Lower lobe of right lung (tissue), 2 donors: ENCODE measurements at regions not wholly inside any gene's neighbourhood (a gene's known extent, or its start where the extent isn't known, plus 50 kb on each side); places are given as distances from the start of the nearest gene placed in this dataset.

Source experiments
- ATAC-seq, 2 donors: fragments of 200-7000 bp; cut with Tn5 transposase; one replicate each; pipeline ENCODE4 v1.9.1; 2020 to 2022; ENCODE audit warnings: mild to moderate bottlenecking in 2 of 2, moderate library complexity in 2 of 2
- DNase-seq: peaks from one replicate; pipeline ENCODE4 v3.0.0-alpha.2; 2020
- H3K27ac ChIP-seq: fragments of 200-600 bp; one replicate; pipeline ENCODE4 v1.8.0; 2022
- H3K27me3 ChIP-seq: fragments of 200-600 bp; one replicate; pipeline ENCODE4 v1.8.0; 2022; ENCODE audit warnings: low read depth
- H3K36me3 ChIP-seq: fragments of 200-600 bp; one replicate; pipeline ENCODE4 v1.8.0; 2022; ENCODE audit warnings: mild to moderate bottlenecking
- H3K4me1 ChIP-seq: fragments of 200-600 bp; one replicate; pipeline ENCODE4 v1.8.0; 2022
- H3K4me3 ChIP-seq: fragments of 200-600 bp; one replicate; pipeline ENCODE4 v1.8.0; 2022; ENCODE audit warnings: mild to moderate bottlenecking
- H3K9me3 ChIP-seq: fragments of 200-600 bp; one replicate; pipeline ENCODE4 v1.8.0; 2022
- intact Hi-C: fragments of 100-400 bp; cut with DNase I; formaldehyde crosslinking; loops from one replicate; pipeline ENCODE4 v1.11.0; 2022
- TF ChIP-seq, protein P1 (sequence below): fragments of 200-600 bp; IDR thresholded peaks from one replicate; pipeline ENCODE4 v1.8.0; 2022; ENCODE audit warnings: antibody characterized with exemption, mild to moderate bottlenecking
- donor health status: DM: no; HTN: yes; CAD: no; lungs with severe emphysema.

DNA sequence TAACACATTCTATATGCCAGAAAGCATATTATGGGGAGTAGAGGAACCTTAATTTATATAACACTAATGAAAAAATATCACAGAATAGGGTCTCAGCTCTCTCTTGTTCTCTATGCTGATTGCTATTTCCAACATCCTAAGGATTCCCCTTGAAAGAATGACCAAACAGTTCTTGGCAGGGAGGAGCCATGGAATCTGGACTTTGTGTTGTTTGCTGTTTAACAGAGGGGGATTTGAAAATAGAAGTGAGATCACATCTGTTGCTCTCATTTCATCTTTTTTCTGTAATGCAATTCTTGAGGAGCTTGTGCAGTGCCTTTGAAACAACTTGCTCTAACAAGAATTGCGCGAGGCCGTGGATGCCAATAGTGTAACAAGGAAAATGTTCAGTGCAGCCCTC is 755.3 kb downstream of the TLE1 start:
- Histone ChIP-seq H3K27me3 (no peaks in the 10 kb centered on the region), H3K4me3 (no peak overlapping the region), H3K4me1 (no peaks in the 10 kb centered on the region), H3K27ac (no peak overlapping the region), H3K9me3 (no peaks in the 10 kb centered on the region), H3K36me3 (no peaks in the 10 kb centered on the region)
- intact Hi-C loops: no loop called here
- TF ChIP-seq, protein P1, sequence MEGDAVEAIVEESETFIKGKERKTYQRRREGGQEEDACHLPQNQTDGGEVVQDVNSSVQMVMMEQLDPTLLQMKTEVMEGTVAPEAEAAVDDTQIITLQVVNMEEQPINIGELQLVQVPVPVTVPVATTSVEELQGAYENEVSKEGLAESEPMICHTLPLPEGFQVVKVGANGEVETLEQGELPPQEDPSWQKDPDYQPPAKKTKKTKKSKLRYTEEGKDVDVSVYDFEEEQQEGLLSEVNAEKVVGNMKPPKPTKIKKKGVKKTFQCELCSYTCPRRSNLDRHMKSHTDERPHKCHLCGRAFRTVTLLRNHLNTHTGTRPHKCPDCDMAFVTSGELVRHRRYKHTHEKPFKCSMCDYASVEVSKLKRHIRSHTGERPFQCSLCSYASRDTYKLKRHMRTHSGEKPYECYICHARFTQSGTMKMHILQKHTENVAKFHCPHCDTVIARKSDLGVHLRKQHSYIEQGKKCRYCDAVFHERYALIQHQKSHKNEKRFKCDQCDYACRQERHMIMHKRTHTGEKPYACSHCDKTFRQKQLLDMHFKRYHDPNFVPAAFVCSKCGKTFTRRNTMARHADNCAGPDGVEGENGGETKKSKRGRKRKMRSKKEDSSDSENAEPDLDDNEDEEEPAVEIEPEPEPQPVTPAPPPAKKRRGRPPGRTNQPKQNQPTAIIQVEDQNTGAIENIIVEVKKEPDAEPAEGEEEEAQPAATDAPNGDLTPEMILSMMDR: no peak
- no peak for DNase-seq
- ATAC-seq: no peak

DNA sequence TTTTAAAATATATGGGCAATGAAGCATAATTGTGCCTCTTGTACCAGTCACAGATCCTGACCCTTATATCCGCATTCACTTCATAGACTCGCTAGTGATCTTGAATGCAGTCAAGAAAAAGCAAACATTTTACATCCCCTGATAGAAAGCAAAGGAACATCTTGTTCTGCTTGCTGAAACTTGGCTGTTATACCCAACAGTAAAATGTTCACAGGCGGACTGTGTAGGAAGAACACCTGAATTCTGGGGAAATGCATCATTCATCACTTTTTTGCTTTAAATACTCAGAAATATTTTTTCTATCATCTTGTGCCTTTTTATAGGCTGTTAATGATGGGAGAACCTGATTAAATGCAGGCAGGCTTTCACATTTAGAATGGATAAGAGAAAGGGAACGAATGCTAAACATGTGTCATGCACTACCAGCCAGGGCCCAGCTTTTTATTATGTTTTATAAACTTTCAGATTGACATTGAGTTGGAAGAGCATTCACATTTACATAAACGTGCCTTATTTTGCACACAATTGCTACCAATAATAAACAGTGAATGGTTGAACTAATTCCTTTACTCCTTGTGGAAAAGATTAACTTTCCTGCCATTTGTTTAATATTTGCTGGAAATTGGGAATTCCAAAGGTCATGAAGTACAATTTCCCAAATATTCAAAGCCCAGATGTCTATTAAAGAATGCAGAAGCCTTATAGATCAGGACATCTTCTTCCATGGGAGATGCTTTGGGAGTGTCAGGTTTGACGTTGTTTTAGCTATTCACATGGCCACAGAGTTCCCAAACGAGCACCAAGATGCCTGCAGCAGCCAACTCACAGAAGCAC is 756.2 kb downstream of the TLE1 start:
- Histone ChIP-seq H3K27ac (no peak overlapping the region), H3K27me3 (no peaks in the 10 kb centered on the region), H3K4me1 (no peaks in the 10 kb centered on the region), H3K9me3 (no peaks in the 10 kb centered on the region), H3K36me3 (no peaks in the 10 kb centered on the region), H3K4me3 (no peak overlapping the region)
- ATAC-seq (no peak), DNase-seq (no peak)
- intact Hi-C loops: no loop called here
- TF ChIP-seq, protein P1: no peak

DNA sequence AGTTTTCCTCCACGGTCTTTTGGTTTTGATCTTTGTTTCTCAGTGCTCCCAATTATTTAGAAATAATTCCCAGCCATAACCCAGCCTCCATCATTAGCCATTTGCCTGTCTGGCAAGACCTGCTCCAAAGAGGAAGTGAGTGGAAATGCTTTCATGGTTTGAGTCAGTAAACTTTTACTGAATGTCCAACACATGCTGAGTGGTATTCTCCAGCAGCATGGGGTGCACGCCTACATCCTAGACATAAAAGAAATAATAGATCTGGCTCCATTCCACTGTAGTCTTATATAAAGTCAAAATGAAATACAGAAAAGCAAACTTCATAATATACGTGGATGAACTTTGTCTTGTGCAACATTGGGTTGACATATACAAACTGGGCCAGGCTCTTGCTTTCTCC is 757.2 kb downstream of the TLE1 start:
- TF ChIP-seq, protein P1: no peak
- Histone ChIP-seq H3K36me3 (no peaks in the 10 kb centered on the region), H3K4me1 (no peaks in the 10 kb centered on the region), H3K27me3 (no peaks in the 10 kb centered on the region), H3K4me3 (no peak overlapping the region), H3K27ac (no peak overlapping the region), H3K9me3 (no peaks in the 10 kb centered on the region)
- no peak for ATAC-seq
- intact Hi-C loops: no loop called here
- no peak for DNase-seq

DNA sequence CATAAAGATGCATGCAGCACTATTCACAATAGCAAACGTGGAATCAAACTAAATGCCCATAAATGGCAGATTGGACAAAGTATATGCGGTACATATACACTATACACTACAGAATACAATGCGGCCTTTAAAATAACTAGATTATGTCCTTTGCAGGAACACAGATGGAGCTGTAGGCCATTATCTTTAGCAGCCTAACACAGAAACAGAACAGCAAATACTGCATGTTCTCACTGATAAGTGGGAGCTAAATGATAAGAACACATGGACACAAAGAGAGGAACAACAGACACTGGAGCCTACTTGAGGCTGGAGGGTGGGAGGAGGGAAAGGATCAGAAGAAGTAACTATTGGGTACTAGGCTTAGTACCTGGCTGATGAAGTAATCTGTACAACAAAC is 758.2 kb downstream of the TLE1 start:
- H3K4me3 ChIP-seq: no peak overlapping the region
- intact Hi-C loops: no loop called here
- H3K9me3 ChIP-seq: no peaks in the 10 kb centered on the region
- H3K27me3 ChIP-seq: no peaks in the 10 kb centered on the region
- H3K4me1 ChIP-seq: no peaks in the 10 kb centered on the region
- ATAC-seq: no peak
- no peaks in the 10 kb centered on the region for H3K36me3 ChIP-seq
- no peak for DNase-seq
- H3K27ac ChIP-seq: no peak overlapping the region
- TF ChIP-seq, protein P1: no peak

DNA sequence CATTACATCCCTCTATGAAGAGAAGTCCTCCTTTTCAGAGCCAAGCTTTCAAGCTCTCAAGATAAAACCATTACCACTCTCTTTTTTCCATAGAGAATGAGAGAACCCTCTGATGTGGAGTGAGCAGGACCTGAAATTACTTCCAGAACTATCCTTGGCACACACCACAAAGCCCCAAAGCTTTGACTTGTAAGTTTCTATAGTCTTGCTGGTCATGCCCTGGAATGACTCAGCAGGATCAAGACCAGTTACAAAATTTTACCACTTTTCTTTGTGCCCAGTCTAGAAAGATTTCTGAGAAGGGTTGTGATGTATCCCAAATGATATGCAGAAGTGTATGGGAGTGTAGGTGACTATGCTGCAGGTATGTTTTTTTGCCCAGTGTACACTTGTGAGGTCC is 760.6 kb downstream of the TLE1 start:
- ATAC-seq (no peak), DNase-seq (no peak)
- H3K4me3 ChIP-seq: no peak overlapping the region
- intact Hi-C loops: no loop called here
- no peaks in the 10 kb centered on the region for H3K36me3 ChIP-seq
- H3K27ac ChIP-seq: no peak overlapping the region
- no peaks in the 10 kb centered on the region for H3K9me3 ChIP-seq
- H3K4me1 ChIP-seq: no peaks in the 10 kb centered on the region
- no peaks in the 10 kb centered on the region for H3K27me3 ChIP-seq
- TF ChIP-seq, protein P1: no peak
